Activated CD4-positive, CD25-positive, alpha-beta regulatory T cell (primary cell): ENCODE measurements at regions not wholly inside any gene's neighbourhood (a gene's known extent, or its start where the extent isn't known, plus 50 kb on each side); places are given as distances from the start of the nearest gene placed in this dataset.

Experiments
- DNase-seq, 4 experiments: peaks; one replicate each; lab custom pipeline; 2025; lab: John Stamatoyannopoulos, UW

- no peak for DNase-seq
Observed at GRCh38 chr17:77321649-77322513, 181.1 kb downstream of the SEC14L1 start.

DNA sequence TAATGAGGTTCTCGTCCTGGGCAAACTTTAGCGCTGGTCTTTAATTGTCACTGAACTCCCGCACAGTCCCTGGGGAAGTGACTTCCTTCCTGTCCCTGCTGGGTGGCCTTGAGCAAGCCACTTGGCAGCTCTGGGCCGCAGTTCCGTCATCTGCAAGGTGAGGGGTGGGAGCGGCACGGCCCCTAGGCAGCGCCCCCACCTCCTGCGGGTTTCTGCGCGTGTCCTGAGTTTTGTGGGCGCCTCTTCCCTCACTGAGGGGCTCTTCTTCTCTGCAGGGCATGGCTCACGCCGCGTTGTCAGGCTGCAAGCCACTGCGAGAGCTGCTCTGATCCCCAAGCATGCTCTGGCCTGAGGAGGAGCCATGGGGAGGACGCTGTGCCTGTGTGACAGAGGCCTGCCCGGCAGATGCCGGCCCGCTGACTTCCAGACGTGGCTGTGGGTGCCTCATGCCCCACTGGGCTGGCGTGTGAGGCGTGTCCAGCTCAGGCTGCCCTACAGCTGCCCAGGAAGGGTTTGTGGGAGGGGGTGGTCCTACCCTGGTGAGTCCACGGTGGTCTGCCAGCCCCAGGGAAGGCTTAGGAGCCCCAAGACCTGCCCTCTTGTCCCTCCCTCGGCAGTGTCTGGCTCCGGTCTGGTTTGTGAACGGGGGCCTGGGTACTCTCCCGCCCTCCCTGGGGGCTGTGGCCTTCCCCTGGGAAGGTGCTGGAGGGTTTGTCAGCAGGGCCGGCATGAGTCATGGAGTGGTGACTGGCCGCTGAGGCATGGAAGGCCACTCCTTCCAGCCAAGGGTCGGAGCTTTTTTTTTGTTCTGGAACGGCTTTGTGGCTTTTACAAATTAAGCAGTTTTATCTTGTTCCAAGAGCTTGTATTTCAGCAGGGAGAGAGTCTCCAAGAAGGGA is 182.0 kb downstream of the SEC14L1 start:
- no peak for DNase-seq

GRCh38 chr17:77323413-77324171 is 182.8 kb downstream of the SEC14L1 start:
- no peak for DNase-seq

DNA sequence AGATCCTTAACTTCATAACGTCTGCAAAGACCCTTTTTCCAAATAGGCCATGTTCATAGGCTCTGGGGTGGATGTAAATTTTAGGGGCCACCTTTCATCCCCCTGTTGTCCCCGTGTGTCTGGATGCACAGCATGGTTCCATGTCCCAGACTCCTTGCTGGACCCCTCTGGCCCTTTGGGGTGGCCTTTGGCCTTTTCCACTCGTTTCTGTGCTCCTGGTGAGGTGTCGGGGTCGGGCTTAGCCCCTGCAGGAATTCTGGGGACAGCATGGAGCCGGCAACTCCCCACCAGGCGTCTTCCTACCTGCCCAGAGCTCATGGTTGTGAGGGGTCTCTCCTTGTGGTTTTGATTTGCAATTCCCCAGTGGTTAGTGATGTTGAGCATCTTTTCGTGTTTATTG is 183.5 kb downstream of the SEC14L1 start:
- no peak for DNase-seq

- DNase-seq, result no peak
Observed at GRCh38 chr17:77325577-77326075, 184.9 kb downstream of the SEC14L1 start.

DNA sequence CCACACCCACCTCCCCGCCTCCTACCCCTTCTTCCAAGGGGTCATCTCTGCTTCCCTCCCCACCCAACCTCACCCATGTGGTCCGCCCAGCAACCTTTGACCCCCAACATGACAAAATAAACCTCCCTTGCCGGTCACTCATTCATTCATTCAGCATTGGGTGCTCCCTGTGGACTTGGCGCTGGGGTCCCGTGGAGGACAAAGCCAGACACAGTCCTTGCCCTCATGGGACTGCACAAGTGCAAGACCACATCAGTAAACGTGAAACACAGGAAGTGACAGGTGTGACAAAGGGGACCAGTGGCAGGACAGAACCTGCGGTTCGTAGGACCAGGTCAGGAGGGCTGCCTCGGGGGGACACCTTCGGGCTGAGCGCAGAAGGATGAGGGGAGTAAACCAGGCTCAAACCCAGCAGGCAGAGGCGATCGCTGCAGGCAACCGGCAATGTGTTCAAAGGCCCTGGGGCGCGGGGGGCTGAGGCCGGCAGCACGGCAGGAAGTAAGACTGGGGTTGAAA is 185.4 kb downstream of the SEC14L1 start:
- DNase-seq, result no peak

GRCh38 chr17:77326636-77327035 is 185.9 kb downstream of the SEC14L1 start:
- DNase-seq, result no peak

GRCh38 chr17:77327181-77327565 is 186.4 kb downstream of the SEC14L1 start:
- no peak for DNase-seq

DNA sequence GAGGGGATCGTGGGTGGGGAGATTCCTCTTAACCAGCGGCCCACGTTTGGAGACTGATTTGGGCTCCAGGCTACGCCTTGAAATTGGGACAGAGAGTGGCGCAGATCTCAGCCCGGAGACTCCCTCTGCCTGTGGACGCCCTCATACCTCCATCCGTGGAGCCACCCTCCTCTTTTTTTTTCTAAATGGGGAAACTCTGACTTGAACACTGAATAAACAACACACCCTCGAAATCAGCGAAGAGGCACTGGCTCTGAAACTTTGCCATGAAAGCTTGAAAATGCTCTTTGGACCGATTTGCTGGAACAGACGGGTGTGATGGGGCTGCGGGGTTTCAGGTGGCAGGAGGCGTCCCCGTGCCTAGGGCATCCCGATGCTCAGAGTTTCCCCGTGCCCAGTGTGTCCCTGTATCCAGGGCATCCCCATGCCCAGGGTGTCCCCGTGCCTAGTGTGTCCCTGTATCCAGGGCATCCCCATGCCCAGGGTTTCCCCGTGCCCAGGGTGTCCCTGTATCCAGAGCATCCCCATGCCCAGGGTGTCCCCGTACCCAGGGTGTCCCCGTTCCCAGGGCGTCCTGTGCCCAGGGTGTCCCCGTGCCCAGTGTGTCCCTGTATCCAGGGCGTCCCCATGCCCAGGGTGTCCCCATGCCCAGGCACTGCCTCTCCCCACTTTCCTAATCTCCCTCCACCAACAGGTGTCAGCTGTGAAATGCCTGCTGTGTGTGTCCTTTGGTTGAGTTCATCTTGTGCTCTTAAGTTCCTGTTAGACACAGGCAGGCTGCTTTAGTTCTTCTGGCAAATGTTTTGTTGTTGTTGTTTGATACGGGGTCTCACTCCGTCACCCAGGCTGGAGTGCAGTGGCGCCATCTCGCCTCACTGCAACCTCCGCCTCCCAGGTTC is 187.0 kb downstream of the SEC14L1 start:
- no peak for DNase-seq

DNA sequence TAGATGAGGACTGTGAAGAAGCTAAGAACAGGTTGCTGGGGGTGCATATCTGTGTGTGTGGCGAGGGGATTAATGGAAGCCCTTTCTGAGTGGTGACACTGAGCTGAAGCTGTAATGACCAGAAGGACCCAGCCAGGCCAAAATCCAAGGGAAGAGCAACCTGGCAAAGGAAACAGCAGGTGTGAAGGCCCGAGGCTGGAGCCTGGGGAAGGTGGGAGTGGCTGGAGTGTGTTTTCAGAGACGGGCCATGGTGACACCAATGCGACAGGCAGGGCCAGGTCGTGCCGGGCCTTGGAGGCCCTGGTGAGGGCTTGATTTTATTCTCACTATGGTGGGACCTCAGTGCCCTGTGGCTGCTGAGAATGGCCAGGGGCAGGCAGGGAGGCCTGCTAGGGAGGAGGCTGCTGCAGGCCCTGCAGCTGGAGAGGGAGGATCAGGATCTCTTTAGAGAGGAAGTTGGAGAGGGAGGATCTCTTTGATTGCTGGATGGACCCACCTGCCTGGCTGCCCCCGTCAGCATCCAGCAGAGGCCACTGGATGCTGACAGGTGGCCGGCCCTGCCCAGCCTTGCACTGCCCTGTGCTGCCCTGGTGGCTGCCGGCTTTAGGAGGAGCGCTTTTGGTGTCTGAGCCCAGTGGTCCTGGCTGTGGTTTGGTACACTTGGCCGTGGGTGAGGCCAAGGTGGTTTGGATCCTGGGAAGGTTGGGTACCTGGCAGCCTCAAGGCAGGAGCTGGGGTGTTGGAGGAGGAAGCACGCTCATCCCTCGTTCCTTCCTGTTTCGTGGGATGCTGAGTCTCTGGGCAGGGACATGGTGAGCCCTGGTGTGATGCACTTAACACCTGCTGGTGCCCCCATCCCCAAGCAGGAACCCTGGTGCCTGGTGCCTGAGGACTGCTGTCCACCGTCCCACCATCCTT is 188.3 kb downstream of the SEC14L1 start:
- no peak for DNase-seq

GRCh38 chr17:77329741-77330531 is 189.2 kb downstream of the SEC14L1 start:
- no peak for DNase-seq

DNA sequence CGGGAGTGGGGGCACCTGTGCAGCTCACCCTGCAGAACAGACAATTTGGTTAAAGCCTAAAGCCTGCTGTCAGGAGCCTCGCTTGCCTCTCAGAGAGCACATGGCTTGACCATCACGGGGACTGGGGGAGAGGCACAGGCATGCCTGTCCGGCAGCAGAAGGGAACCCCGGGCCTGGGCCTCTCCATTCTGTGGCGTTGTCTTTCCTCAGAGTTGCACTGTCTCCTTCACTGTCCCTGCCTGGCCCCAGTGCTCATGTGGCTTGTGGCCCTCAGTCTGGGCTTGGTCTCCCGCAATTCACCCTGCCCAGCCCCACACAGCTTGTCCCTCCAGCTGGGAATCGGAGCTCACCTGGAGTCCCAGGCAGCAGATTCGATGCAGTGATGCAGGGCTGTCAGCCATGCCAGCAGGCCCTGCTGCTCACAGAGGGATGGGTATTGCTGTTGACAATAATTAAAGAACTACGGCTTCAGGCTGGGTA is 189.9 kb downstream of the SEC14L1 start:
- DNase-seq, result no peak

DNA sequence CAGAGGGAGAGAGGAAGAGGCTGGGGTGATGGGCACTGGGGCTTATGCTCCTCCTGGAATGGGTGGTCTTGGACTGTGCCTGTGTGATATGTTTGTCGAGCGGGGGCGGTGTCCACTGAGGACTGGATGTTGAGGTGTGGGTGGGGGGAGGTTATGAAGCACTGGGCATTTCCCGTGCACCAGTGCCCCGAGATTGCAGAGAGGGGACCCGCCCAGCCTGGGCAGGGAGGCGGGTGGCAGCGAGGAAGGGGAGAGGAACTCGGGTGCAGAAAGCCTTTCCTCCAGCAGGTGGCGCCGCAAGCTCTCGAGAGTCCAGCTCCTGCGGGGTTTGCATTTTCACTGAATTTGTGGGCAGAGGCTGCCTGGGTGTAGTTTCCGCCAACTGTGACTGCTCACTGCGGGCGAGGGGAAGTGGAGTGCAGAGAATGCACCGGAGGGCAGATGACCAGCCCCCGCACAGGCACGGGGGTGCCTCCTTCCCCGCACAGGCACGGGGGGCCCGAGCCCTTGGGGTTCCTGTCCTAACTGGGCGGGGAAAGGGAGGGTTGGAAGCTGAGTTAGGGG is 190.6 kb downstream of the SEC14L1 start:
- DNase-seq, result peak; percentile 87 to 97 (median 92)

- DNase-seq, result no peak
Observed at GRCh38 chr17:77332034-77332971, 191.5 kb downstream of the SEC14L1 start.

GRCh38 chr17:77332981-77333685 is 192.4 kb downstream of the SEC14L1 start:
- DNase-seq, result no peak

DNA sequence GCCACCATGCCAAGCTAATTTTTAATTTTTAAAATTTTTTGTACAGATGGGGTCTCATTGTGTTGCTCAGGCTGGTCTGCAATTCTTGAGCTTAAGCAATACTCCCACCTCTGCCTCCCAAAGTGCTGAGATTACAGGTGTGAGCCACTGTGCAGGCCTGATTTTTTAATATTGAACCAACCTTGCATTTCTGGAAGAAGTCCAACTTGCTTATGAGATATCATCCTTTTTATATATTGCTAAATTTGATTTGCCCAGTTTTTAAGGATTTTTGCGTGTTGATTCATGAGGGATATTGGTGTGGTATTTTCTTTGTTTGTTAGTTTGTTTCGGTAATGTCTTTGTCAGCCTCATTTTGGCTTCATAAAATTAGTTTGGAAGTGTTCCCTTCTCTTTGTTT is 196.4 kb downstream of the SEC14L1 start:
- DNase-seq, result no peak
